ENCODE measurements at regions not wholly inside any gene's neighbourhood (a gene's known extent, or its start where the extent isn't known, plus 50 kb on each side); places are given as distances from the start of the nearest gene placed in this dataset.

DNA sequence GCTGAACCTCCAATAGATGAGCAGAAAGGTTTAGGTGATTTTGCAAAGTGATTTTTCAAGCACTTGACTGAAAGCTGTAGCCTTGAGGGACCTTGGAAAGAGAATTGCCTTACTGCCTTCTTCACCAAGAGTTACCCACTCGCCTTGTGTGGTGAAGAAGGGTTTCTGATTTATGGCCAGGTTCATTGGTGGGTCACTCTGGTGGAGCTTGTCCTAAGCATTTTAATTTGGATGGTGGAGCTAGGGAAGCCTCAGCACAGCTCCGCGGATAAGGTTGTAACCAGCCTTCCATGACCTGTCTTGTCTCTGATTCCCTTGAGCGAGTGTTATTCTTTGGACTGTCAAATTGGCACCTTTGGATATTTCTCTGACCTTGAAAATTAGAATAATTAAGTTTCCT, 226.4 kb downstream of the FAT3 start:
- no peak for TF ChIP-seq ZBTB7A (IDR thresholded peaks at IDR 0.05; ENCODE audit: low read depth)
- TF ChIP-seq EP300 (IDR thresholded peaks at IDR 0.05; ENCODE audit: borderline replicate concordance), result no peak
- TF ChIP-seq, protein P1, sequence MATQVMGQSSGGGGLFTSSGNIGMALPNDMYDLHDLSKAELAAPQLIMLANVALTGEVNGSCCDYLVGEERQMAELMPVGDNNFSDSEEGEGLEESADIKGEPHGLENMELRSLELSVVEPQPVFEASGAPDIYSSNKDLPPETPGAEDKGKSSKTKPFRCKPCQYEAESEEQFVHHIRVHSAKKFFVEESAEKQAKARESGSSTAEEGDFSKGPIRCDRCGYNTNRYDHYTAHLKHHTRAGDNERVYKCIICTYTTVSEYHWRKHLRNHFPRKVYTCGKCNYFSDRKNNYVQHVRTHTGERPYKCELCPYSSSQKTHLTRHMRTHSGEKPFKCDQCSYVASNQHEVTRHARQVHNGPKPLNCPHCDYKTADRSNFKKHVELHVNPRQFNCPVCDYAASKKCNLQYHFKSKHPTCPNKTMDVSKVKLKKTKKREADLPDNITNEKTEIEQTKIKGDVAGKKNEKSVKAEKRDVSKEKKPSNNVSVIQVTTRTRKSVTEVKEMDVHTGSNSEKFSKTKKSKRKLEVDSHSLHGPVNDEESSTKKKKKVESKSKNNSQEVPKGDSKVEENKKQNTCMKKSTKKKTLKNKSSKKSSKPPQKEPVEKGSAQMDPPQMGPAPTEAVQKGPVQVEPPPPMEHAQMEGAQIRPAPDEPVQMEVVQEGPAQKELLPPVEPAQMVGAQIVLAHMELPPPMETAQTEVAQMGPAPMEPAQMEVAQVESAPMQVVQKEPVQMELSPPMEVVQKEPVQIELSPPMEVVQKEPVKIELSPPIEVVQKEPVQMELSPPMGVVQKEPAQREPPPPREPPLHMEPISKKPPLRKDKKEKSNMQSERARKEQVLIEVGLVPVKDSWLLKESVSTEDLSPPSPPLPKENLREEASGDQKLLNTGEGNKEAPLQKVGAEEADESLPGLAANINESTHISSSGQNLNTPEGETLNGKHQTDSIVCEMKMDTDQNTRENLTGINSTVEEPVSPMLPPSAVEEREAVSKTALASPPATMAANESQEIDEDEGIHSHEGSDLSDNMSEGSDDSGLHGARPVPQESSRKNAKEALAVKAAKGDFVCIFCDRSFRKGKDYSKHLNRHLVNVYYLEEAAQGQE (IDR thresholded peaks at IDR 0.05; ENCODE audit: low read depth), result no peak
